ENCODE measurements at regions not wholly inside any gene's neighbourhood (a gene's known extent, or its start where the extent isn't known, plus 50 kb on each side); places are given as distances from the start of the nearest gene placed in this dataset.
A peak's percentile ranks its signal among the peaks of the same experiment; 100 is the strongest.

DNA sequence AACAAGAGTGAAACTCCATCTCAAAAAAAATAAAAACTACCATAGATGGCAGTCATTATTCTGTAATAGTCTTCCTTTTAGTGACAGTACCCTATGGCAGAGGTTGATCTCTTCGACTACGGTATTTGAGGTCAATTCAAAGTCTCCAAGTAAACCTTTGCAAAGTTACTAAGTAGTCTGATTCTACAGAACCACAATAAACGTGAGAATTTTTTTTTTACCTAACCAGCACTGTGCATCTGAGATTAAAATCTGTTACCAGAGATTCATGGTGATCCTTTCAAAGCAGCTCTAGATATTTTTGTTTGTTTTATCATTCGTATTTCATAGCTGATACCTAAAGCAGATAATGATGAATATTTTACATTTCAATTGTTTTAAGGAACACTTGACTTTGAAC, 86.6 kb upstream of the CHD2 start:
- in situ Hi-C loops (cut with HindIII; ENCODE audit: extremely low pct_ligation_motif_present, low pct_unique_long_range_greater_than_20kb), result loop anchor here (5.0 kb wide), 1 partner anchor 69 kb away; no protein-coding TSS in a partner anchor
- POLR2A ChIA-PET, result interaction anchor here (1.4 to 1.5 kb wide), 2 partner anchors 54 to 69 kb away, joined by 4 read pairs; no protein-coding TSS in a partner anchor

DNA sequence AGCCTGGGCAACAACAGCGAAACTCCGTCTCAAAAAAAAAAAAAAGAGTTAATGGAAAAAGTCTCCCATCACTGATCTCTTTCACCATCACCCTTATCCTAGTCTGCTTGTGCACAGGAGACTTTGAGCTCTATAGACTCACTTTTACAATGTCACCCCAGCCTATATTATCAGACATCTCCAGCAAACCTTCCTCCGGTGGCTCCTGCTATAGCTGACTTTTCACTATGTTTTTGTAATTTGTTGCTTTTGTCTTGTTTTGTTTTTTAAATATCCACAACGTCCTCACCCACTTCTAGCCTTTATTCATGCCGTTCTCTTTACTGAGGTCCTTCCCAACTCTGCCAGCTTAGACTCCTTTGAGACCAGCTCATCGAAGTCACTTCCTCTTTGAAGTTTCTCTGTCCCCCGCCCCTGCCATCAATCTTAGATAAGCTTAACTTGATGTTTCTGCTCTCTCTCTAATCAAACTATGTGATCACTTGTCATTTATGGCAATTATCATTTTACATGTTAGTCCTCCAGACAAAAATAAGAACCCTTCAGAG, 82.7 kb upstream of the CHD2 start:
- ATAC-seq (peak; percentile 63), FAIRE-seq (no peak), DNase-seq (ENCODE audit: low spot score) (no peak)
- Histone ChIP-seq H3K27ac (ENCODE audit: extremely low read length, insufficient read depth, low read length) (peak overlapping the region; percentile 57), H3K27me3 (ENCODE audit: control insufficient read depth in 1 of 2, insufficient read depth in 2 of 2, low read length in 2 of 2) (no peaks in the 10 kb centered on the region), H3K4me2 (ENCODE audit: low read depth, low read length) (peak overlapping the region; percentile 63), H4K20me1 (ENCODE audit: insufficient read depth, low read length) (no peaks in the 10 kb centered on the region), H3K9ac (ENCODE audit: insufficient read depth, low read depth, low read length) (no peak overlapping the region), H3K4me1 (ENCODE audit: insufficient read depth, low read length) (peaks cover 50% of the 10 kb centered on the region), H3K79me2 (ENCODE audit: insufficient read depth, low read length) (no peaks in the 10 kb centered on the region), H3K9me3 (ENCODE audit: low read length) (no peaks in the 10 kb centered on the region), H2AFZ (ENCODE audit: low read length) (peak overlapping the region; percentile 75), H3K36me3 (replicated peaks in 1 of 2; ENCODE audit: control insufficient read depth in 1 of 2, insufficient read depth in 2 of 2, low read length in 2 of 2) (no peaks in the 10 kb centered on the region), H3K4me3 (replicated peaks in 1 of 3; ENCODE audit: insufficient read depth in 1 of 3, low read depth in 2 of 3, low read length in 3 of 3) (peak overlapping the region in 1 of 3 experiments; percentile 24; a peak in 1 of 6 replicates)
- WGBS (ENCODE audit: low lambda C conversion rate), result 12% methylated on average over 7 of the region's 7 CpGs
- ChIA-PET CTCF (ENCODE audit: low intra/inter-chr PET ratio, low total read pairs) (no interaction called here), POLR2A (interaction anchor here (0.7 to 1.5 kb wide), 6 partner anchors 8 to 82 kb away, joined by 3 to 19 read pairs (median 9); partner anchors contain the start of gene CHD2)
- in situ Hi-C loops (cut with HindIII; ENCODE audit: extremely low pct_ligation_motif_present, low pct_unique_long_range_greater_than_20kb), result no loop called here
- TF ChIP-seq ZBTB20 (CRISPR knock-in tag; IDR thresholded peaks at IDR 0.05; ENCODE audit: borderline replicate concordance, low read depth) (no peak), ASH2L (IDR thresholded peaks at IDR 0.05; ENCODE audit: insufficient read length, low read depth, low read length) (peak; percentile 41), HNF4A (CRISPR knock-in tag; IDR thresholded peaks at IDR 0.05) (peak; percentile 45; the same call in 1 of the 2 replicates)
- BruUV-seq (replicated peaks), result no TSS peak
- intact Hi-C loops (cut with micrococcal nuclease; ENCODE audit: unreplicated experiment), result no loop called here

More for the DNA sequence above, 86.6 kb upstream of the CHD2 start:
- ATAC-seq, result no peak
- Histone ChIP-seq H3K36me3 (replicated peaks in 1 of 2; ENCODE audit: control insufficient read depth in 1 of 2, insufficient read depth in 2 of 2, low read length in 2 of 2) (no peaks in the 10 kb centered on the region), H3K9ac (ENCODE audit: insufficient read depth, low read depth, low read length) (no peak overlapping the region), H3K4me2 (ENCODE audit: low read depth, low read length) (no peak overlapping the region), H4K20me1 (ENCODE audit: insufficient read depth, low read length) (no peaks in the 10 kb centered on the region), H3K4me1 (ENCODE audit: insufficient read depth, low read length) (peaks cover 30% of the 10 kb centered on the region), H3K27me3 (ENCODE audit: control insufficient read depth in 1 of 2, insufficient read depth in 2 of 2, low read length in 2 of 2) (no peaks in the 10 kb centered on the region), H3K9me3 (ENCODE audit: low read length) (no peaks in the 10 kb centered on the region), H3K27ac (ENCODE audit: extremely low read length, insufficient read depth, low read length) (no peak overlapping the region), H2AFZ (ENCODE audit: low read length) (no peak overlapping the region), H3K79me2 (ENCODE audit: insufficient read depth, low read length) (peaks cover 12% of the 10 kb centered on the region), H3K4me3 (replicated peaks in 1 of 3; ENCODE audit: insufficient read depth in 1 of 3, low read depth in 2 of 3, low read length in 3 of 3) (no peak overlapping the region)
- DNase-seq (ENCODE audit: low spot score), result no peak
- WGBS (ENCODE audit: low lambda C conversion rate), result 91% methylated on average over 4 of the region's 4 CpGs
- intact Hi-C loops (cut with micrococcal nuclease; ENCODE audit: unreplicated experiment), result no loop called here
- TF ChIP-seq, protein P1, sequence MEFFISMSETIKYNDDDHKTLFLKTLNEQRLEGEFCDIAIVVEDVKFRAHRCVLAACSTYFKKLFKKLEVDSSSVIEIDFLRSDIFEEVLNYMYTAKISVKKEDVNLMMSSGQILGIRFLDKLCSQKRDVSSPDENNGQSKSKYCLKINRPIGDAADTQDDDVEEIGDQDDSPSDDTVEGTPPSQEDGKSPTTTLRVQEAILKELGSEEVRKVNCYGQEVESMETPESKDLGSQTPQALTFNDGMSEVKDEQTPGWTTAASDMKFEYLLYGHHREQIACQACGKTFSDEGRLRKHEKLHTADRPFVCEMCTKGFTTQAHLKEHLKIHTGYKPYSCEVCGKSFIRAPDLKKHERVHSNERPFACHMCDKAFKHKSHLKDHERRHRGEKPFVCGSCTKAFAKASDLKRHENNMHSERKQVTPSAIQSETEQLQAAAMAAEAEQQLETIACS (CRISPR knock-in tag; IDR thresholded peaks at IDR 0.05), result no peak
- TF ChIP-seq FOXP1 (IDR thresholded peaks at IDR 0.05) (no peak), FOXP1 (CRISPR knock-in tag; IDR thresholded peaks at IDR 0.05) (no peak)
- no TSS peak for BruUV-seq (replicated peaks)
- CTCF ChIA-PET (ENCODE audit: low intra/inter-chr PET ratio, low total read pairs), result no interaction called here
- no peak for FAIRE-seq
